HG02571 (cell line): ENCODE measurements at regions not wholly inside any gene's neighbourhood (a gene's known extent, or its start where the extent isn't known, plus 50 kb on each side); places are given as distances from the start of the nearest gene placed in this dataset.

ENCODE experiments used
- ATAC-seq: cut with Tn5 transposase; IDR thresholded peaks from one replicate; pipeline ENCODE4 v1.9.1; 2021; ENCODE audit warnings: mild to moderate bottlenecking, moderate library complexity; ENCODE audit not compliant: unreplicated experiment

GRCh38 chr10:31261511-31262311, 57.3 kb upstream of the ZEB1 start:
- no peak for ATAC-seq

- no peak for ATAC-seq
Measured at GRCh38 chr10:31262672-31263071, 56.3 kb upstream of the ZEB1 start.

GRCh38 chr10:31263903-31264302, 55.1 kb upstream of the ZEB1 start:
- no peak for ATAC-seq

GRCh38 chr10:31268444-31269303, 50.3 kb upstream of the ZEB1 start:
- no peak for ATAC-seq
